RWPE1 (cell line): ENCODE measurements at regions not wholly inside any gene's neighbourhood (a gene's known extent, or its start where the extent isn't known, plus 50 kb on each side); places are given as distances from the start of the nearest gene placed in this dataset.

Source experiments
- CTCF ChIA-PET: fragments of 350-600 bp; sonication (Branson Sonifier 250); formaldehyde crosslinking; extraction: SDS; loops from one replicate; lab custom pipeline; 2021; lab: Yijun Ruan, JAX
- POLR2A ChIA-PET: fragments of 400-600 bp; formaldehyde crosslinking; extraction: SDS; loops from one replicate; lab custom pipeline; 2020; ENCODE audit warnings: antibody characterized with exemption; ENCODE audit not compliant: low non-redundant PET; lab: Yijun Ruan, JAX
- DNase-seq: peaks from one replicate; pipeline ENCODE4 v3.0.0; 2012; ENCODE audit warnings: low spot score
- H3K27ac ChIP-seq: fragments of 450-650 bp; 2 replicates; pipeline ENCODE4 v1.5.1; 2017
- CTCF ChIP-seq: fragments of 450-650 bp; conservative IDR thresholded peaks from 2 replicates; pipeline ENCODE4 v1.5.1; 2017; ENCODE audit warnings: low read depth, mild to moderate bottlenecking

- DNase-seq: no peak
- CTCF ChIA-PET: no interaction called here
- POLR2A ChIA-PET: no interaction called here
- TF ChIP-seq CTCF: no peak
- H3K27ac ChIP-seq: no peak overlapping the region
Observed at GRCh38 chr6:15827496-15828255, 164.8 kb upstream of the DTNBP1 start.

DNA sequence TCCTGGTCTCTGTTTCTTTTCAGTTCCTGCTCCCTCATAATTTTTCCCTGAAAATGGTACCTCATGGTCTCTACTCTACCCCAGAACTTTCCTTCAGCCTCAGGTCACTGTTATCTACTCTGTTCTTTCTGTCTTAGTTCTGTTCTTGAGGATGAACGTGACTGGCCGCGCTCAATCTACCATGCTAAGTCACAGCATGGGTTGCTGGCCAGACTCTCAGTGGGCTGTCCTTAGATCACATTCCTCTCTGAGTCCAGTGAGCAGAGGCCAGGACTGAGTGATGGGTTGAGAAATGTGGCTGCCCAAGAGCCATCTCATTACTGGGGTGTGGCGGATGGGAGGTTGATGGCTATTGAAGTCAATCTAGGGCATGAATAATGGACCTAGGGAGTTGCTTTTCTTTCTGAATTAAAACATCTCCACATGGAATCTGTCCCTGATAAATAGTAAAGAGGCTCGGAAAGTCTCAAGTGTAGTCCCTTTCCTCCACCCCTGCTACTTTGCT lies 164.0 kb upstream of the DTNBP1 start:
- no peak for TF ChIP-seq CTCF
- DNase-seq: no peak
- CTCF ChIA-PET: no interaction called here
- POLR2A ChIA-PET: no interaction called here
- no peak overlapping the region for H3K27ac ChIP-seq

DNA sequence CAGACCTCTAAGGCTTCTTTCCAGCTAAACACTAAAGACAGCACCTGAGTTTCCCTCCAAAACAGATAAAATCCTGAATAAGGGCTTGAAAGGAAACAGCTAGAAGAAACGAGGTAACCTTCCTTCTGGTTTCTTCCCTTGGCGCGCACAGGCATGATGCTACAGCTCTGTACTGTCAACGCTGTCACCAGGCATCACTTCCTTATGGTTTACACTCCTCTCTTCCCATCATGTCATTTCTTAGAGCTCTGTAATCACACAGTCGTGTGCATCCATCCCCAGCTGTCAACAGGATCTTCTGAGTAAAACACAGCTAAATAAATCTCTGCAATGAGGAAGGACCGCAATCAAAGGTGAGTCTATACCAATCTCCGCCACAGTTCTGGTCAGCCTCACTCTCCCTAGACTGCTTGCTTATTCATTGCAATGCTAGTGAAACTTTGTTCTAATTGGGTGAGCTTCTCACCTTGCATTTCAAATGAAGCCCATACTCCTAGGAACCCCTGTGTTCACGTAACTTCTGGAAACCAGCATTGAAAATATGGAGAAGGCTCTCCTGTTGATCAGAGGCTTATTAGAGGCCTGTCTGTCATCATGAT lies 162.6 kb upstream of the DTNBP1 start:
- H3K27ac ChIP-seq: no peak overlapping the region
- no peak for TF ChIP-seq CTCF
- no peak for DNase-seq
- ChIA-PET POLR2A (no interaction called here), CTCF (interaction anchor here (0.7 kb wide), 1 partner anchor 18 kb away, joined by 3 read pairs; no protein-coding TSS in a partner anchor)

- POLR2A ChIA-PET: no interaction called here
- CTCF ChIA-PET: no interaction called here
- no peak overlapping the region for H3K27ac ChIP-seq
- no peak for TF ChIP-seq CTCF
- DNase-seq: no peak
Observed at GRCh38 chr6:15824811-15825210, 162.0 kb upstream of the DTNBP1 start.

DNA sequence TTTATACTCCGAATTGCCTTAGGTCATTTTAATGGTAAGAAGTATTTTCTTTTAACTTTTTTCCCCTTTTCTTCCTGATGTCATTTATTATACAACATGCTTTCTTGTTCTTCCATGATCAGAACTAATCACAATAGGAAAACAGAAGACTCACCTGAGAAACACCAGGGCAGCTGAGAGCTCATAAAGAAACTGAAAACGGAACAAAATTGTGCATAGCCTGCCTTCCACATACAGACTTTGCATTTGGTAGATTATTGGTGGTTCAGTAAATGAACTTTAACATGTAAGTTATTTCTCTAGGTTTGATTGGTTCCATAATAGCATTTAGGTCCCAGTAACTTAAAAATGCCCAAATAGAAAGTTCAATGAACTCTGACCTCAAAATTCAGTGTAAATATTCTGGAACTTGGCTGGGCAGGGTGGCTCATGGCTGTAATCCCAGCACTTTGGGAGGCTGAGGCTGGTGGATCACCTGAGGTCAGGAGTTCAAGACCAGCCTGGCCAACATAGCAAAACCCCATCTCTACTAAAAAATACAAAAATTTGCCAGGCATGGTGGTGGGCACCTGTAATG lies 161.1 kb upstream of the DTNBP1 start:
- ChIA-PET POLR2A (no interaction called here), CTCF (no interaction called here)
- DNase-seq: no peak
- no peak for TF ChIP-seq CTCF
- no peak overlapping the region for H3K27ac ChIP-seq

DNA sequence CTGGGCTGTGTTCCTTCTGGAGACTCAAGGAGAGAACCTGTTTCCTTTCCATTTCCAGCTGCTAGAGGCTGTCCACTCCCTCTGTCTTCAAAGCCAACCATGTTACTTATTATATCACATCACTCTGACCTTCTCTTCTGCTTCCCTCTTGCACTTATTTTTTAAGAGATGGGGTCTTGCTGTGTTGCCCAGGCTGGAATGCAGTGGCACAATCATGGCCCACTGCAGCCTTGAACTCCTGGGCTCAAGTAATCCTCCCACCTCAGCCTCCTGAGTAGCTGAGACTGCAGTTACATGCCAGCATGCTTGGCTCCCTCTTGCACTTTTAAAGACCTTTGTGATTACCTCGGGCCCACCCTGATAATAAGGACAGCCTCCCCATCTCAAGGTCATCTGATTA lies 160.0 kb upstream of the DTNBP1 start:
- TF ChIP-seq CTCF: no peak
- DNase-seq: no peak
- ChIA-PET POLR2A (no interaction called here), CTCF (no interaction called here)
- no peak overlapping the region for H3K27ac ChIP-seq
